SK-N-SH (cell line): ENCODE measurements at regions not wholly inside any gene's neighbourhood (a gene's known extent, or its start where the extent isn't known, plus 50 kb on each side); places are given as distances from the start of the nearest gene placed in this dataset.

Source experiments
- CTCF ChIA-PET: fragments of 300-600, 350-600 bp; formaldehyde crosslinking; extraction: SDS; loops from one replicate; lab custom pipeline; 2021; lab: Yijun Ruan, JAX
- POLR2A ChIA-PET: fragments of 350-600 bp; sonication (Branson Sonifier 250); formaldehyde crosslinking; extraction: SDS; loops from one replicate; lab custom pipeline; 2020; ENCODE audit warnings: antibody characterized with exemption, inconsistent platforms; lab: Yijun Ruan, JAX
- DNase-seq: peaks from one replicate; pipeline ENCODE4 v3.0.0; 2012
- H2AFZ ChIP-seq: fragments of 200-600 bp; sonication (generic); 2 replicates; pipeline ENCODE4 v1.8.1; 2016; ENCODE audit warnings: antibody characterized with exemption, mild to moderate bottlenecking, low read depth
- H3F3A ChIP-seq: fragments of 200-600 bp; sonication (generic); replicated peaks from 2 replicates; pipeline ENCODE3; 2016; ENCODE audit warnings: antibody characterized with exemption, mild to moderate bottlenecking; ENCODE audit not compliant: insufficient read depth
- H3K27ac ChIP-seq, 2 experiments: fragments of 200-500 bp in 1 of 2; fragments of 200-600 bp in 1 of 2; sonication (Bioruptor generic) in 1 of 2; sonication (generic), shearing (Covaris generic) in 1 of 2; 2 replicates each; pipeline versions ENCODE4 v1.5.1 to v1.6.1; 2014 to 2016; ENCODE audit warnings: low read depth in 2 of 2, inconsistent platforms in 1 of 2, low read length in 1 of 2, mild to moderate bottlenecking in 1 of 2, mixed read lengths in 1 of 2
- H3K27me3 ChIP-seq: fragments of 200-600 bp; sonication (generic), shearing (Covaris generic); 2 replicates; pipeline ENCODE4 v1.6.1; 2016; ENCODE audit warnings: mixed run types; ENCODE audit not compliant: insufficient read depth
- H3K36me3 ChIP-seq, 2 experiments: fragments of 200-500 bp in 1 of 2; fragments of 200-600 bp in 1 of 2; sonication (Bioruptor generic) in 1 of 2; sonication (generic) in 1 of 2; replicated peaks in 1 of 2; 2 replicates each; pipeline versions ENCODE3 to v1.5.1; 2014 to 2016; ENCODE audit warnings: low read length in 1 of 2, mild to moderate bottlenecking in 1 of 2; ENCODE audit not compliant: insufficient read depth in 2 of 2, control insufficient read depth in 1 of 2
- H3K4me1 ChIP-seq, 2 experiments: fragments of 200-500 bp in 1 of 2; fragments of 200-600 bp in 1 of 2; sonication (Bioruptor generic) in 1 of 2; sonication (generic), shearing (Covaris generic) in 1 of 2; 2 replicates each; pipeline versions ENCODE4 v1.5.1 to v1.6.1; 2014 to 2016; ENCODE audit warnings: low read depth in 1 of 2, low read length in 1 of 2, mixed run types in 1 of 2; ENCODE audit not compliant: insufficient read depth in 2 of 2, control insufficient read depth in 1 of 2
- H3K4me2 ChIP-seq: fragments of 200-600 bp; sonication (generic), shearing (Covaris generic); 2 replicates; pipeline ENCODE4 v1.6.1; 2017; ENCODE audit warnings: mixed run types
- H3K4me3 ChIP-seq, 2 experiments: fragments of 200-500 bp in 1 of 2; fragments of 200-600 bp in 1 of 2; sonication (Bioruptor generic) in 1 of 2; sonication (generic), shearing (Covaris generic) in 1 of 2; 2 replicates each; pipeline versions ENCODE4 v1.5.1 to v1.8.1; 2014 to 2016; ENCODE audit warnings: low read depth in 2 of 2, inconsistent platforms in 1 of 2, low read length in 1 of 2, mild to moderate bottlenecking in 1 of 2, mixed read lengths in 1 of 2, moderate library complexity in 1 of 2
- H3K79me2 ChIP-seq: fragments of 200-600 bp; sonication (generic); 2 replicates; pipeline ENCODE4 v1.8.1; 2017; ENCODE audit warnings: mild to moderate bottlenecking; ENCODE audit not compliant: insufficient read depth
- H3K9ac ChIP-seq: fragments of 200-600 bp; sonication (generic); 2 replicates; pipeline ENCODE4 v1.6.1; 2017; ENCODE audit warnings: mixed run types
- H3K9me2 ChIP-seq: fragments of 200-600 bp; sonication (generic); 2 replicates; pipeline ENCODE4 v1.6.1; 2017; ENCODE audit warnings: mixed run types
- H3K9me3 ChIP-seq: fragments of 200-600 bp; sonication (generic); 2 replicates; pipeline ENCODE4 v1.6.1; 2017; ENCODE audit warnings: mixed run types, mild to moderate bottlenecking, moderate library complexity
- H4K20me1 ChIP-seq: fragments of 200-600 bp; sonication (generic); 2 replicates; pipeline ENCODE4 v1.6.1; 2017; ENCODE audit warnings: mild to moderate bottlenecking, mixed run types; ENCODE audit not compliant: insufficient read depth
- EP300 ChIP-seq, 2 experiments: IDR thresholded peaks; 2 replicates each; pipeline versions ENCODE4 v1.4.0 to v1.6.1; 2012; ENCODE audit warnings: borderline replicate concordance in 1 of 2, low read depth in 1 of 2, low read length in 1 of 2
- EZH2phosphoT487 ChIP-seq: fragments of 200-600 bp; sonication (generic); IDR thresholded peaks from 2 replicates; pipeline ENCODE4 v1.6.1; 2017; ENCODE audit warnings: low read depth, mixed run types, mild to moderate bottlenecking, antibody characterized with exemption, moderate library complexity, borderline replicate concordance
- POLR2AphosphoS5 ChIP-seq: IDR thresholded peaks from 2 replicates; pipeline ENCODE4 v1.6.1; 2012; ENCODE audit warnings: low read depth, low read length
- RAD21 ChIP-seq: IDR thresholded peaks from 2 replicates; pipeline ENCODE4 v1.6.1; 2012; ENCODE audit warnings: mild to moderate bottlenecking, low read length
- TEAD4 ChIP-seq: IDR thresholded peaks from 2 replicates; pipeline ENCODE4 v1.4.0; 2012; ENCODE audit warnings: mild to moderate bottlenecking, borderline replicate concordance; ENCODE audit not compliant: insufficient read depth
- WGBS: methylation state at CpG from one replicate; pipeline ENCODE4 v1.1.6; 2017; ENCODE audit warnings: low lambda C conversion rate; 5-methylcytosine and 5-hydroxymethylcytosine counted together
- TF ChIP-seq, protein P1 (sequence below): IDR thresholded peaks from 2 replicates; pipeline ENCODE4 v1.6.1; 2012; ENCODE audit warnings: mild to moderate bottlenecking, low read depth, low read length, moderate library complexity
- TF ChIP-seq, protein P2 (sequence below): fragments of 150-350 bp; IDR thresholded peaks from 2 replicates; pipeline ENCODE4 v1.6.1; 2016; ENCODE audit warnings: mild to moderate bottlenecking, low read depth, low read length

DNA sequence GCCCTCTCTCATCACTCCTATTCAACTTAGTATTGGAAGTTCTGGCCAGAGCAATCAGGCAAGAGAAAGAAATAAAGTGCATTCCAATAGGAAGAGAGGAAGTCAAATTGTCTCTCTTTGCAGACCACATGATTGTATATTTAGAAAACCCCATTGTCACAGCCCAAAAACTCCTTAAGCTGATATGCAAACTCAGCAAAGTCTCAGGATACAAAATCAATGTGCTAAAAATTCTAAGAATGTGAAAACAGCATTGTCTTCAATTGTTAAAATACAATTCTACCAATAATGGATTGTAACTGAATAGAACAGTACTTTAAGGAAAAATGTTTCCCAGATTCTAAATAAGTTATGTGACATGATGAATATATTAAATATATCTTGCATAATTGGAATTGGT is 2269.2 kb upstream of the PCDH20 start:
- Histone ChIP-seq H4K20me1 (no peaks in the 10 kb centered on the region), H3K36me3 (no peaks in the 10 kb centered on the region), H2AFZ (no peak overlapping the region), H3K27ac (no peak overlapping the region), H3K27me3 (no peaks in the 10 kb centered on the region), H3K4me1 (no peaks in the 10 kb centered on the region; a peak in 1 of 4 replicates), H3K79me2 (no peaks in the 10 kb centered on the region), H3K4me3 (no peak overlapping the region), H3K9me3 (no peaks in the 10 kb centered on the region; the same call in 1 of the 2 replicates), H3K9ac (no peak overlapping the region), H3F3A (no peaks in the 10 kb centered on the region), H3K4me2 (no peak overlapping the region), H3K9me2 (no peaks in the 10 kb centered on the region)
- ChIA-PET CTCF (no interaction called here), POLR2A (no interaction called here)
- no peak for TF ChIP-seq EP300 (IDR thresholded peaks at IDR 0.05; ENCODE audit: borderline replicate concordance in 1 of 2, low read depth in 1 of 2, low read length in 1 of 2)
- TF ChIP-seq, protein P1, sequence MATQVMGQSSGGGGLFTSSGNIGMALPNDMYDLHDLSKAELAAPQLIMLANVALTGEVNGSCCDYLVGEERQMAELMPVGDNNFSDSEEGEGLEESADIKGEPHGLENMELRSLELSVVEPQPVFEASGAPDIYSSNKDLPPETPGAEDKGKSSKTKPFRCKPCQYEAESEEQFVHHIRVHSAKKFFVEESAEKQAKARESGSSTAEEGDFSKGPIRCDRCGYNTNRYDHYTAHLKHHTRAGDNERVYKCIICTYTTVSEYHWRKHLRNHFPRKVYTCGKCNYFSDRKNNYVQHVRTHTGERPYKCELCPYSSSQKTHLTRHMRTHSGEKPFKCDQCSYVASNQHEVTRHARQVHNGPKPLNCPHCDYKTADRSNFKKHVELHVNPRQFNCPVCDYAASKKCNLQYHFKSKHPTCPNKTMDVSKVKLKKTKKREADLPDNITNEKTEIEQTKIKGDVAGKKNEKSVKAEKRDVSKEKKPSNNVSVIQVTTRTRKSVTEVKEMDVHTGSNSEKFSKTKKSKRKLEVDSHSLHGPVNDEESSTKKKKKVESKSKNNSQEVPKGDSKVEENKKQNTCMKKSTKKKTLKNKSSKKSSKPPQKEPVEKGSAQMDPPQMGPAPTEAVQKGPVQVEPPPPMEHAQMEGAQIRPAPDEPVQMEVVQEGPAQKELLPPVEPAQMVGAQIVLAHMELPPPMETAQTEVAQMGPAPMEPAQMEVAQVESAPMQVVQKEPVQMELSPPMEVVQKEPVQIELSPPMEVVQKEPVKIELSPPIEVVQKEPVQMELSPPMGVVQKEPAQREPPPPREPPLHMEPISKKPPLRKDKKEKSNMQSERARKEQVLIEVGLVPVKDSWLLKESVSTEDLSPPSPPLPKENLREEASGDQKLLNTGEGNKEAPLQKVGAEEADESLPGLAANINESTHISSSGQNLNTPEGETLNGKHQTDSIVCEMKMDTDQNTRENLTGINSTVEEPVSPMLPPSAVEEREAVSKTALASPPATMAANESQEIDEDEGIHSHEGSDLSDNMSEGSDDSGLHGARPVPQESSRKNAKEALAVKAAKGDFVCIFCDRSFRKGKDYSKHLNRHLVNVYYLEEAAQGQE = no peak
- TF ChIP-seq, protein P2, sequence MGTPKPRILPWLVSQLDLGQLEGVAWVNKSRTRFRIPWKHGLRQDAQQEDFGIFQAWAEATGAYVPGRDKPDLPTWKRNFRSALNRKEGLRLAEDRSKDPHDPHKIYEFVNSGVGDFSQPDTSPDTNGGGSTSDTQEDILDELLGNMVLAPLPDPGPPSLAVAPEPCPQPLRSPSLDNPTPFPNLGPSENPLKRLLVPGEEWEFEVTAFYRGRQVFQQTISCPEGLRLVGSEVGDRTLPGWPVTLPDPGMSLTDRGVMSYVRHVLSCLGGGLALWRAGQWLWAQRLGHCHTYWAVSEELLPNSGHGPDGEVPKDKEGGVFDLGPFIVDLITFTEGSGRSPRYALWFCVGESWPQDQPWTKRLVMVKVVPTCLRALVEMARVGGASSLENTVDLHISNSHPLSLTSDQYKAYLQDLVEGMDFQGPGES = no peak
- TF ChIP-seq EZH2phosphoT487 = no peak
- TF ChIP-seq RAD21 = no peak
- TF ChIP-seq POLR2AphosphoS5 = no peak
- DNase-seq = no peak

DNA sequence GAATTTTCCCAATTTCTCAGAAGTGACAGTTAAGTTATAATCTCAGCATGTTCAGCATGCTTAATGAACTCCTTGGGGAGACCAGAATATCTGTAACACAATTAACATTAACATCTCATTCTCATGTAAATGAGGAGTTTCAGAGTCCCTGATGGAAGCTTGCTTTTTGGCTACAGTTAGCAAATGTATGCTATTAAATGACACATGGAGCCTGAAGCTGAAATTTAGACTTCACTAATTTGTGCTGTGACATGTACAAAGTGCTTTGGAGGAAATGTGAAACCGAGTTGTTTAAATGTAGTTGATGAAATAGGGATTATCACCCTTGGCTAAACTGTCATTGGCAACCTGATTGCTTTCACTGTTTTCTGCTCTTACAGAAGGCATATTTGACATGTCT is 2265.1 kb upstream of the PCDH20 start:
- H3K79me2 ChIP-seq = no peaks in the 10 kb centered on the region
- no peaks in the 10 kb centered on the region for H3K27me3 ChIP-seq
- POLR2A ChIA-PET = no interaction called here
- WGBS = 46% methylated on average over 1 of the region's 1 CpG
- no peaks in the 10 kb centered on the region for H3K36me3 ChIP-seq
- H2AFZ ChIP-seq = no peak overlapping the region; the same call in 1 of the 2 replicates
- H3K9me2 ChIP-seq = no peaks in the 10 kb centered on the region
- H3K4me3 ChIP-seq = no peak overlapping the region
- H4K20me1 ChIP-seq = no peaks in the 10 kb centered on the region
- H3F3A ChIP-seq = no peaks in the 10 kb centered on the region
- no peak for TF ChIP-seq TEAD4
- TF ChIP-seq, all 33 proteins: peak for 0
- DNase-seq = no peak
- Histone ChIP-seq H3K27ac (no peak overlapping the region), H3K9ac (no peak overlapping the region), H3K9me3 (no peaks in the 10 kb centered on the region; the same call in 1 of the 2 replicates), H3K4me1 (no peaks in the 10 kb centered on the region), H3K4me2 (no peak overlapping the region)
- CTCF ChIA-PET = no interaction called here
